Iris pigment epithelial cell (primary cell): ENCODE measurements at regions not wholly inside any gene's neighbourhood (a gene's known extent, or its start where the extent isn't known, plus 50 kb on each side); places are given as distances from the start of the nearest gene placed in this dataset.

ENCODE experiments used
- DNase-seq: peaks from one replicate; pipeline ENCODE4 v3.0.0-alpha.2; 2011; ENCODE audit warnings: low read depth

DNA sequence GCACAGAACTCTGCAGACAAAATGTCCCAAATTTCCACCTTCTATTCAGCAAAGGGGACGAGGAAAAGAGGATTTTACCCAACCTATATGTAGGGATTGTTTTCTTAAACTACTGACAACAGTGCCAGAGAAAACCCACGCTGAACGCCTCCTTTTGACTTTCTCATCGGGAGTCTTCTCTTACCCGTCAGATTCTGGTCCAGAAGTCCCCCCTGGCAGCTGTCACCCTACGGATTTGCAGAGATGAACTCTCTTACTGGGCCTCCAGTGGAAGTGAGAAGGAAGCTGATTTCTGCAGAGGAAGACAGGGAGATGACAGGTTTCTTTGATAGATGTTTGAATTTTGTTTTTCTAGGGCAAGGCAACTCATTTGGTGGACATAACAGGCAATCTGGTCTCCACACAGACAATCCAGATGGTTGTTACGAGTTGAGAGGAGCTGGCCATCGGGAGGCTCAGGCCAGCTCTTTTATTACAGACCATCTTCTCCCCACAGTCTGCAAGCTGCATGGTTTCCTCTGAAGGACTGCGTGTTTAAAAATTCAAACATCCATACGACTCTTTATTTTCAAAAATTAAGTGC is 804.3 kb downstream of the RNF144A start:
- DNase-seq = no peak

DNA sequence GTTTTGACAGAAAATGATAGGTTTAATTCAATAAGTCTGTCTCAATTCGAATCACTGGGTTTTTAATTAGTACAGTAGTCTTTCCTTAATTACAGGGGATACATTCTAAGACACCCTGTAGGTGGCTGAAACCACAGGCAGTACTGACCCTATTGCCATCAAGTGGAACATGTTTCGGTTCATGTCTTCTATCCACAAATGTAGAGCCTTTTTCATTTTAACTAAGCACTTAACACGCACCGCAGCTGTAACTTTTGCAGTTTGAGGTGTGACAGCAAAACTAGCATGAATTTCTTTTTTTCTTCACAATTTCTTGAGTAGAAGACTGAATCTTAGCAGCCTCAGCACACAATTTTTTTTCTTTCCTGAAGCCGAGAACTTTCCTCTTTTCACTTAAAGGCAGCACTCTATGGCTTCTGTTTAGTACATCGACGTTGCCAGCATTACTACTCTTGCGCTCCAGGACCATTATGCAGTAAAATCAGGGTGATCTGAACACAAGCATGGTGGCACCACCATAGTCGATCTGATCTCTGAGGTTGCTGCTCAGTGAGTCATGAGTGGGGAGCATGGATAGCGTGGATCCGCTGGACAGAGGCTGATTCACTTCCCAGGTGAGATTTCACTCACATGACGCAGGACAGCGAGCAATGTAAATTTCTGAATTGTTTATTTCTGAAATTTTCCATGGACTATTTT is 805.1 kb downstream of the RNF144A start:
- DNase-seq = no peak

GRCh38 chr2:7724336-7724735 is 807.1 kb downstream of the RNF144A start:
- DNase-seq = no peak

GRCh38 chr2:7725171-7725849 is 808.1 kb downstream of the RNF144A start:
- no peak for DNase-seq

DNA sequence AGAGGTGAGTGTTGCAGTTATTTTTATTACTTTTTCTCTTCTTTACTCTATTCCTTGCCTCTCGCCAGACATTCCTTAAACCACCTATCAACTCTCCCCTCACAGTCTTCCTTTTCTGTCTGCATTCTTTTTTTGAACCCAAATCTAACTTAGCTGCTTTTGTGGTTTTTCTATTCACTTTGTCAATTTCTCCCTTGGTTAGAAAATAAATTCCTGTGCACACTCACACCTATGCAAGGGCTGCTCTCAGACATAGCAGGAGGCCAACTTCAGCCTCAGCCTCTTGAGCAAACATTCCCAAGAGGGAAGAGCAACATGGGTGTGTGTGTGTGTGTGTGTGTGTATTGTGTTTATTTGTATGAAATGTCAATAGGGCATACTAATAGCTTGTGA is 808.6 kb downstream of the RNF144A start:
- DNase-seq = no peak

DNA sequence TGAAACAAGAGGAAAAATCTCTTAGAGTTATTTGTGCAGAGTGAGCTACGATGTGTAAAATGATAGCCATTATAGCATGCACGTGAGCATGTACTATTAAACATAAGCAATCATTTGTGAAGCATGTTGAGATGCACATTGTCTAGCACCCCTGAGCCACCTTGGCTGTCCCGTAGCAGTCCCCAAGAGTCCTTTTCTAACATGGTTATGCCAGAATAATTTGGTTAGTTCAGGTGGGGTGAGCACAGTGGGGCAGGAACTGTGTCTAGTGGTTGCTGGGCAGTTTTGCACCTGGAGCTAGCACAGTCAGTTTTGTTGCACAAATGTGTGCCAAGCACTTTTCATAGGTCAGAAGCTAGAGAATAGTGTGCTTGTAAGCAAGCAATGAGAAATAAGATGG is 809.8 kb downstream of the RNF144A start:
- no peak for DNase-seq

DNA sequence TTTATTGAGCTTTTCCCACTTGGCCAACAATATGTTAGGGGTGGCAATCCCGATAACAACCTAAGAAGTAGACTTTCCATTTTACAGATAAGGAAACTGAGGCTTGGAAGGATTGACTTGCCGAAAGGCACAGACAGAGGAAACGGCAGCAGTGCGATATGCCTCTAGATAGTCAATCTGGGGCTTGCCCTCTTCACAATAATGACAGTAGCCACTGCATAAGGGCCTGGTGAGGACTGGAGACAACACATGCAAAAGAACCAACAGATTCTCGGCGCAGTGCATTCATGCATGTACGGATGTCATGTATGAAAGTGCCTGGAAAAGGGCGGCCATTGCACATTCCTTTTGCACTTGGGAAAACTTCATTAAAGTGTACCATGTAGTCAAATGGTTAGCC is 811.2 kb downstream of the RNF144A start:
- no peak for DNase-seq

- DNase-seq = no peak
Measured at GRCh38 chr2:7730449-7730848, 813.2 kb downstream of the RNF144A start.

GRCh38 chr2:7730990-7731389 is 813.8 kb downstream of the RNF144A start:
- DNase-seq = no peak

GRCh38 chr2:7732497-7732896 is 815.3 kb downstream of the RNF144A start:
- no peak for DNase-seq

DNA sequence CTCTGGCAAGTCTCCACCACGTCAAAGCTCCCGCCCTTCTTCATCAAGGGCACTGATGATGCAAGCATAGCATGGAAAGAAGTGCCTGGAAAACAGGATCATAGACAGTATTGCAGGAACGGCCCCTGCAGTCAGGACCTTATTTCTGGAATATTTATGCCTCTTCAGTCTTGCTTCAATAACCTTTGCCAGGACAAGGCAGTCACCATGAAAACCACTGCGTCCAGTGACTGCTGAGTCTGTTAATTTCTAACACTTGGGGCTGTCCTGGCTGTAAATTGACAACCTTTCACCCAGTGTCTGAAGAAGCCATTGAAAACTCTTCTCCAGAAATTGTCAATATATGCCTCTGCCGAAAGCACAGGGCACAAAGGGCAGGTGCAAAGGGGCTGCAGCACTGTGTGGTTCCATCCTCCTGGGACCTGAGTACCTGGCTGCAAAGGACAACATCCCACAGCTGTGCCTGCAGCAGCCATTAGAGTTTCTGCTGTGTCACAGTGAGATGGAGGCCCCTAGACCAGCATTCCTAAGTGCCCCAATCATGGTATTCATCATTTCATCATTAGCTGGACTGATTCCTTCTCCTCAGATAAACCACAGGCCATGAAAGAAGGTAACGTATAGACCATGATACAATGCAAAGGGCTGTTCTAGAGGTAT is 819.6 kb downstream of the RNF144A start:
- no peak for DNase-seq

DNA sequence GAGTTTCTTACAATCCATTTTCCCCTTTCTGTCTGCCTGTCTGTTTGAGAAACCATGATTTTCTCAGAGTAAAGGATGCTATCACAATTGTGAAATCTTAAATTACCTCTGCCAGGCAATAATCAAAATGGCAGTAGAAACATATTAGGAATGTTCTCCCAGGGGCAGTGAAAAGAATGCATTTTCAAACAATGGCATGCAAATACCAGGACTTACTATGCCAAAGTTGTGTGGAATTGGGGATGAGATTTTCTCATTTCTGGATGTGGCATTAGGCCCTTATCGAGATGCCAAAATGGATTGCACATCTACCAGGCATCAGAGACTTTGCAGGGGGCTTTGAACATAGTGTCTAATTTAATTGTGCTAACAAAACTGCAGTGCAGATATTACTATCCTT is 821.4 kb downstream of the RNF144A start:
- no peak for DNase-seq

DNA sequence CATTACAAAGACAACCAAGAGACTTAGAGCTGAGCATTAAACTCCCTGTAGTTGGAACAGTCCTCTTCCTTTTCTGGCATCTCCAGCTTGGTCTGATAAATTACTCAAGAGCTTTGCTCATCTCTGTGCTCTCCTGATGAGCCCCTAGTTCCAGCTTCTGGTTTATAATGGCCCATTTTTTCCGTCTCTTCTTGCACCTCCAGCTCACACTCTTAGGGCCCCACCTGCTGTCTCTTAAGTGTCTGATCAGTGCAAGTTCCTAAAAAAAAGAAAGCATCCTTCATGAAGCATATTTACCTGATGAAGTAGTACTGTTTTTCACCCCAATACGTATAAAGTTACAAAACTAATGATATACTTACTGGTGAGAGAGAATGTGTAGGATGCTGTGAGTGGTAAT is 822.9 kb downstream of the RNF144A start:
- DNase-seq = no peak

GRCh38 chr2:7742301-7742700 is 825.1 kb downstream of the RNF144A start:
- no peak for DNase-seq

- no peak for DNase-seq
Measured at GRCh38 chr2:7744827-7745226, 827.6 kb downstream of the RNF144A start.

DNA sequence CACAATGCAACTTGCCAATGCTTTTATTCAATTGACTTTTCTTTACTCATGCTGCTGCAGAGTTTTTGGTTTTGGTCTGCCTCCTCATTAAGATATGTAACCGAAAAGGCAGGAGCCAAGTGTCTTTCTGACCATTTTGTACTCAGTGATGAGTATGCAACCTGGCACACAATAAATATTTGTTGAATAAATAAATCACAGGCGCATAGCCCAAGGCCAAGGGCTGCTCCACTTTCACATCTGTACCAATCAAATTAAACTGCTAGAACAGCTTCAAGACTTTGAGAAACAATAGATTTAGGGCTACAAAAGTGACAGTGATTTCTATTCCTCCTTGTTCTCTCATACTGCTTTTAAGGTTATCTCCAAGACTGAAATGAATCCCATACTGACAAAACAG is 828.2 kb downstream of the RNF144A start:
- no peak for DNase-seq

DNA sequence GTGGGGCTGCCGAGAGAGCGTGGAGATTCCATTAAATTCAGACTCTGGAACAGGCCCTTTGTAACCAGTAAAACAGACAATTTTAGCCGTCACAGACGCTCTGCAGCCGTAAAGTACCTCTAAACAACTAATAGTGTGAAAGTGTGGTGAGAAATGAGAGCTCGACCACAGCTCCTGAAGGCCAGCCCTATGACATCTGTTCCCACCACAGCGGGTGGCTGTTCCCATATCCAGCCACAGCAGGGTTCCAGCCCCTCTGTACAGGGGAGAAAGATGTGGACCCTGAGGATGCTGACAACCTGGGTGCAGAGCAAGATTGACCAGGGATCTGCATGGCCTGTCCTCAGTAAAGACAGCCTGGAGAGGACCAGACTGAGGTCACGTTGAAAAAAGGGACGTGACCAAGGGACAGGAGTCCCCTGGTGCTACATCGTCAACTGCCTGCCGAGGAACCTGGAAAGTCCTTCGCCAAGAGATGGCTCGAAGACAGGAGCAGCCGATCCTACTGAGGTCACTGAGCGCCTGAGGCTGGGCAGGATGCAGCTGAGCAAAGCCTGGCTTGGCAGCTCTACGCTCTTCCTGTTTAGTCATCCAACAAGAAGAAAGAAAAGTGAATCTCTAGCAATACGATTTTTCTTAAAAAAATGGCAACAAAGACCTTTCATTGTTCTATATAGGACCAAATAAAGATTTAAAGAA is 831.7 kb downstream of the RNF144A start:
- peak; percentile 1 for DNase-seq

DNA sequence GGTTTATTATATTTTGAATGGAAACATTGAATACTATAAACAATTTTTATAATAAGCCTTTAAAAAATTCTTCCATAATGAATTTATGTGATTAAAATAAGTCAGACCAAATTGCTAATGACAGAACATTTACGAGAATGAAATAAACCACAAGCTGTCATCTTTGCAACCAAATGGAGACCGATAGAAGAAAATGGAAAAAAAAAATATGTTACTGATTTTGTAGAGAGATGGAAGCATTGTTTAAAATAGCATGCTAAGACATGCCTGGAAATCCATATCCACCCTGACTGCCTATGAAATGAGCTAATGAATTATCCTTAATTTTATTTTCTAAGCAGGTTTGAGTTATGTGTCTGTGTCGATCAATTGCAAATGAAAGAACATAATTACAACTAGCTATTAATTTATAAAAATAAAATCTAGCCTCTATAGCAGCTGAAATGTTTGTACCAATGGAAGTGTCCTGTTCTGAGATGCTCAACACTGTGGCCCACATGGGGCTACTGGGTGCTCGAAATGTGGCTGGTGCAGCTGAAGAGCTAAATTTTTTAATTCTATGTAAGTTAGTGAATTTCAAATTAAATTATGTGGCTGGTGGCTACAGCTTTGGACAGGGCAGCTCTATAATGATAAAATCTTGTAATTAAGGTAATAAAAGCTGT is 832.8 kb downstream of the RNF144A start:
- DNase-seq = no peak

DNA sequence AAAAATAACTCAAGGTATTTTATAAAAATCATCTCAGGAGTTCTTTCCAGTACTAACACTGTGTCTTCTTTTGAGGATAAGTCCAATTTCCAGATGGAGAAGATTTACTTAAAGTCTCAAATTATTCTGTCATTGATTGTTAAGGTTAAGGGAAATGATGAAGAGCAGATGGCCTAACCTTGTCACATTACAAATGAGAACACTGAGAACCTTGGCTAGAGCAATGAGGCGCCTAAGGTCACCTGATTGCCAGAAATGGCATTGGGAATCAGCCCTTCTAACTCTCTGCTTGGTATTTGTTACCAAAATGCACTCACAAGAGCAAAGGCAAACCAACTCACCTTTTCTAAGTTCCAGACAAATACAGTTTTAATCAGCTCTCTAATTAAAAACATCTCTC is 835.1 kb downstream of the RNF144A start:
- DNase-seq = no peak

DNA sequence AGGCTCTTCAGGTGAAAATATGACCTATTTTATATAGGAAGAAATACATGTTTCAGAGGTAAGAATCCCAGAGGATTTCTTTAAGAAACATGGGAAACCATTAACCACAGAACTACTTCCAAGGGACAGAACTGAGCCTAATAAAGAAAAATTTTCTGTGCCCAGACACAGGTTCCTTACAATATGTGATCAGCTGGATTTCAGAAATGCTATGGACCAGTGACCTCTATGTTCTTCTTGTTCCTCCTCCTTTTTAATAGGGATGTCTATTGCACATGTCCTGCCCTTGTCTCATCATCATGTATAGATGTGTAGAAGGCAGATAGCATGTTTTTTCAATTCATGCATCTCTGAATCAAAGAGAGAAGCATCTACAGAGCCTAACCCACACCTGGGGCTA is 836.6 kb downstream of the RNF144A start:
- no peak for DNase-seq

DNA sequence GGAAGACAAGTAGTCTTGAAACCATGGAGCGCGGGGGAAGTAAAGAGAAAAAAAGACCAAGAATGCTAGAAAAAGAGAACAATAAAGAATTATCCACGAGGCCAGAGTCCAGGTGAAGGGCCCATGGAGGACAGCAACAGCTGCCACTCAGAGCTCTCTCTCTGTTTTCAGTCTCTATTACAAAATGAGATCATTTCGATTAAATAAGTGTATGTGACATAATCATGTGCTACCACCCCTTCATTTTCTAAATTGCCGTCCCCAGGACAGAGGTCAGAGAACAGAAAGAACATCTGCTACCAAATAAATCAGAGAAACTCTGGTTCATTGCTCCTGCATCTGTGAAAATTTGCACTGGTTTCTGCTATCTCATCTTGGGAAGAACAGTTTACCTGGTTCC is 838.7 kb downstream of the RNF144A start:
- no peak for DNase-seq
